Memory B cell (primary cell): ENCODE measurements at regions not wholly inside any gene's neighbourhood (a gene's known extent, or its start where the extent isn't known, plus 50 kb on each side); places are given as distances from the start of the nearest gene placed in this dataset.

Experiments
- ATAC-seq: fragments of 150-1000 bp; cut with Tn5 transposase; 2 replicates; pipeline ENCODE4 v1.10.0; 2021; ENCODE audit warnings: low read depth, mild to moderate bottlenecking, moderate library complexity
- DNase-seq, 2 donors: peaks; one replicate each; pipeline ENCODE4 v3.0.0; 2022; ENCODE audit warnings: low spot score in 2 of 2
- H3K27ac Mint-ChIP-seq: one replicate; pipeline ENCODE4 v1.8.0; 2022; ENCODE audit warnings: mild to moderate bottlenecking, moderate library complexity, mixed read lengths
- H3K27me3 Mint-ChIP-seq: one replicate; pipeline ENCODE4 v1.8.0; 2022; ENCODE audit warnings: mixed read lengths
- H3K36me3 Mint-ChIP-seq: one replicate; pipeline ENCODE4 v1.8.0; 2022; ENCODE audit warnings: mild to moderate bottlenecking, mixed read lengths
- H3K4me1 Mint-ChIP-seq: one replicate; pipeline ENCODE4 v1.8.0; 2022; ENCODE audit warnings: mixed read lengths
- H3K4me3 Mint-ChIP-seq: one replicate; pipeline ENCODE4 v1.8.0; 2022; ENCODE audit warnings: mild to moderate bottlenecking, moderate library complexity, mixed read lengths
- H3K9me3 Mint-ChIP-seq: one replicate; pipeline ENCODE4 v1.8.0; 2022; ENCODE audit warnings: mixed read lengths

DNA sequence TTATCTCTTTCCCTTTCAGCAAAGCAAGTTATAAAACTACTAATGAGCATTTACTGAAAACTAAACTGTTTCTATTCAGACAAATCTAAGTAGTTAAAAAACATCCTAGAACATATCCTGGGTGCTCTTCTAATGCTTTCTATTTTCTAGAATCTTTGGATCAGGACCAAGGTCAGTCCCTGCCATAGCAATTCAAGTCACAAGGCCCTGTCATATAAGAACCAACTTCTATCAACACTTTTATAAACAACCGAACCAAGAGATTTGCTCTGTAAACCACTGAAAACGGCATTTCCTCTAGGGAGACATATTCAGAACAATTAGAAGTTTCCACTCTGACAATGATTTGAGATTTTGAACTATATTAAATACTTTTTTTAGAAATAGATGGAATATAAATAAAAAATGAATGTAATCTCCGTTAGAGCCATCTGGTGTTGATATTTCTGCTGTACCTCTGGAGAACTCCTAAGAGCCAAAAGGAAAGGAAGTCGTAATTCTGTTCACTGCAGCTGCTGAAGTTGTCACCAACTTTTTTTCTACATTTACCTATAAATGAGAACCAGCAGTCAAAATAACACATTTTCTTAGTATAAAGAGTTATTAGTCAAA is 51.4 kb upstream of the LGSN start:
- peaks cover 3% of the 10 kb centered on the region for H3K9me3 Mint-ChIP-seq
- H3K4me1 Mint-ChIP-seq: no peaks in the 10 kb centered on the region
- no peak for DNase-seq
- H3K27me3 Mint-ChIP-seq: no peaks in the 10 kb centered on the region
- H3K36me3 Mint-ChIP-seq: no peaks in the 10 kb centered on the region
- no peak for ATAC-seq
- H3K4me3 Mint-ChIP-seq: no peak overlapping the region
- no peak overlapping the region for H3K27ac Mint-ChIP-seq

DNA sequence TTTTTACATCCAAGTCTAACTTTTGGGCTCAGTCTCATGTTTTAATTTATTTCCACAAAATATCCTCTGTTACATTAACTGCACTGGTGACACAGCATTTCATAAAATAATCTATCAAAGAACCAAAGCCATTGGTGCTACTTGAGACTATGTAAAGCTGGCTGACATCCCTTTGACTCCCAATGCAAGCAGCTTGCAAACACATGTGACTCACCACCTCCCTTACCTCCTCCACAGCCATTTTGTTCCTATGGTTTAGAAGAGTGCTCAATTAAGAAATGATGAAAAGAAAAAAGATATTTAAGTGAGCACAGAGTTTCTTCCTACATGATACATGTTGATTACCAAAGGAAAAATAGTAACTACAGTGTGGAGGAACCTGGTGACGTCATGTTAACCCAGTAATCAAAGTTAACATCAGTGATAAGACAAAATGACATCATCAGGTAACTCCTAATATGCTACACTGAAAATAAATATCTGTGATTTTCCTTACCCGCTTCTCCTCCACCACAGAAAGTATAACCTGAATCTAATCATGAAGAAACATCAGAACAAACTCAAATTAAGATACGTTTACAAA is 53.3 kb upstream of the LGSN start:
- DNase-seq (no peak), ATAC-seq (no peak)
- no peaks in the 10 kb centered on the region for H3K36me3 Mint-ChIP-seq
- H3K9me3 Mint-ChIP-seq: peaks cover 3% of the 10 kb centered on the region
- H3K27me3 Mint-ChIP-seq: no peaks in the 10 kb centered on the region
- no peaks in the 10 kb centered on the region for H3K4me1 Mint-ChIP-seq
- H3K27ac Mint-ChIP-seq: no peak overlapping the region
- no peak overlapping the region for H3K4me3 Mint-ChIP-seq

DNA sequence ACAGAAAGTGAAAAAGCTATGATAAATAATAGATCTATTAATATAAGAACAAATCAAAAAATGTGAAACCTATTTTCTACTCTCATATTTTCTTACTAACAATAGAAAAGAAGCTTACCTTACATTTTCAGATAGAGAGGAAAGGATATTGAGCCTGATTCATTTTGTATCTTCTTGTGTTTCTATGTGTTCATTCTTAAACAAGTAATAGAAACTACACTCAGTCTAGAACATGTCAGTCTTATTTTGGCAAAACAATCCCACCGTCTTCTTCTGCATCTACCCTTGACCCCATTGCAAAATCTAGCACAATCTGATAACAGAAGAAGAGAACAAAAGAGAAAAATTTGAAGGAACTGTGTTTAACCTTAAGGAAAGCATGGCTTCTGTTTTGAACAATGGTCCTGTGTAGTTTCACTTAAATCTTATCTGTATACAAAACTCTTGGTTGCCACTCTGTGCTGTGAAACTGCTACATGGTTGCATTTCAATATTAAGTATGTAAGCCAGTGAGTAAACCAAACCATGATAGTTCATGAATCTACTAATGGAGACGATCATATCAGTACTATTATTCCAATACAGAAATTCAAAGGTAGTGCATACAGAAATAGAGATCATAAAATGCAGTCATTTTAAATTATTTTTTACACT is 69.5 kb upstream of the LGSN start:
- no peak overlapping the region for H3K27ac Mint-ChIP-seq
- H3K9me3 Mint-ChIP-seq: no peaks in the 10 kb centered on the region
- no peaks in the 10 kb centered on the region for H3K27me3 Mint-ChIP-seq
- no peaks in the 10 kb centered on the region for H3K36me3 Mint-ChIP-seq
- H3K4me3 Mint-ChIP-seq: no peak overlapping the region
- no peak for ATAC-seq
- DNase-seq: no peak
- H3K4me1 Mint-ChIP-seq: peaks cover 4% of the 10 kb centered on the region

GRCh38 chr6:63391203-63391970 is 71.6 kb upstream of the LGSN start:
- Mint-ChIP-seq H3K27ac (no peak overlapping the region), H3K4me1 (peaks cover 4% of the 10 kb centered on the region), H3K27me3 (no peaks in the 10 kb centered on the region), H3K9me3 (no peaks in the 10 kb centered on the region), H3K4me3 (no peak overlapping the region), H3K36me3 (no peaks in the 10 kb centered on the region)
- DNase-seq (no peak), ATAC-seq (no peak)

DNA sequence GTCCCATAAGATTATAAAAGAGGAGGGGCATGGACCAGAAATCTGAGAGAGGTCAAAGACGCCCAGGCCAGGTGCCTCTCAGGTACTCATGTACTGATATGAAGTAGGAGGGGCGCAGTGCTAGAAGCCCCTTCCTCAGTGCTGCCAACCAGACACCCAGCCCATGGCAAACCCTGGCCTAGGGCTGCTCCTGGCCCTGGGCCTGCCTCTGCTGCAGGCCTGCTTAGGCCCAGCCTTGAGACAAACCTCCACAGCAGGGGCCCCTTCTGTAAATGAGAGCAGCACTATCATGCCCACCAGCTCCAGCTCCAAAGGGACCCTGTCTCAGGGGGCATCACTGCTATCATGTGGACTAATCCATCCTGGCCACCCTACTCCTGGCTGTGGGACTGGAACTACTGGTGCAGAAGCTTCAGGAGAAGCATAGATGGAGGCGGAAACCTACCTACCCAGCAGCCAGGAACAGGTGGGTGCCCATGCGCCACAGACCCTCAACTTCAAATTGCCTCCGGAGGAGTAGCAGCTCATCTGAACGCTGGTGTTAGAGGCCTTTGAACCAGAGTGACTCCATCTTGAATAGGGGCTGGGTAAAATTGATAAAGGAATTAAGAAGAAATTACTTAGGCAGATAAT is 72.4 kb upstream of the LGSN start:
- Mint-ChIP-seq H3K27ac (no peak overlapping the region), H3K9me3 (no peaks in the 10 kb centered on the region), H3K27me3 (no peaks in the 10 kb centered on the region), H3K4me3 (no peak overlapping the region), H3K36me3 (no peaks in the 10 kb centered on the region), H3K4me1 (peaks cover 4% of the 10 kb centered on the region)
- DNase-seq (no peak), ATAC-seq (no peak)

- no peak for ATAC-seq
Measured at GRCh38 chr6:63394656-63395308, 75.0 kb upstream of the LGSN start.

DNA sequence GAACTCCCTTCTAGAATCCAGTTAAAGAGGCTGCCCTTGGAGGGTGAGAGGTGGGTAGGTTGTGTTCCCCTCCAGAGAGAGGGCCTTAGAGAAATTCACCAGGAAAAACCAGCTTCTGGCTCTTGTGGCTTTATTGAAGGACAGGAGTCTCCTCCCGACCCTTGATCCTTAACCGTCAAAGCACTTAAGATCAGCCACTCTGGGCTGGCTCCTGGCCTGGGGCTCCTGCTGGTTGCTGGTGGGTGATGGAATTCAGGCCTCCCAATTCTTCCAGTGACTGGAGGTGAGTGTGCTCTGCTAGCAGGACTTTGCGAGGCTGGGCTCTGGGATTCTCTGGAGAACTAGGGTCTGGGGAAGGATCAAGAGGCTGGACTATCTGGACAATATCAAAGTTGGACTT is 75.6 kb upstream of the LGSN start:
- ATAC-seq (no peak), DNase-seq (no peak)
- H3K27me3 Mint-ChIP-seq: peaks cover 2% of the 10 kb centered on the region
- H3K4me3 Mint-ChIP-seq: no peak overlapping the region
- no peak overlapping the region for H3K27ac Mint-ChIP-seq
- no peaks in the 10 kb centered on the region for H3K9me3 Mint-ChIP-seq
- no peaks in the 10 kb centered on the region for H3K36me3 Mint-ChIP-seq
- H3K4me1 Mint-ChIP-seq: peaks cover 4% of the 10 kb centered on the region

More at GRCh38 chr6:63394656-63395308, 75.0 kb upstream of the LGSN start:
- Mint-ChIP-seq H3K27me3 (peaks cover 2% of the 10 kb centered on the region), H3K36me3 (no peaks in the 10 kb centered on the region), H3K27ac (no peak overlapping the region), H3K4me1 (peaks cover 4% of the 10 kb centered on the region), H3K9me3 (no peaks in the 10 kb centered on the region), H3K4me3 (no peak overlapping the region)
- no peak for DNase-seq

DNA sequence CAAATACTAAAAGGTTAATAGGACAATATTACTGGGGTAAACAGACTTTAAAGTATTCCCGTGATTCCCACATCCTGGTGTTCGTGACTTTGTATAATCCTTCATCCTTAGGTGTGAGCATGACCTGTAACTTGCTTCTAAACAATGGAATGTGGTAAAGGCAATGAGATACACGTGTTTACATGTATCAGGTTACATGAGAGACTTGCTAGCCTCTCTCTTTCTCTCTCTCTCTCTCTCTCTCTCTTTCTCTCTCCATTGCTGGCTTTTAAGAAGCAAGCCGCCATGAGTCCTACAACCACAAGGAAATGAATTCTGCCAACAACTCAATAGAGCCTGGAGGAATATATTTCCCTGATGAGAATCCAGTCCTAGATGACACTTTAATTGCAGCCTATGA is 83.9 kb upstream of the LGSN start:
- ATAC-seq: no peak
- DNase-seq: no peak
- no peaks in the 10 kb centered on the region for H3K27me3 Mint-ChIP-seq
- H3K36me3 Mint-ChIP-seq: no peaks in the 10 kb centered on the region
- no peaks in the 10 kb centered on the region for H3K9me3 Mint-ChIP-seq
- no peaks in the 10 kb centered on the region for H3K4me1 Mint-ChIP-seq
- no peak overlapping the region for H3K4me3 Mint-ChIP-seq
- no peak overlapping the region for H3K27ac Mint-ChIP-seq

DNA sequence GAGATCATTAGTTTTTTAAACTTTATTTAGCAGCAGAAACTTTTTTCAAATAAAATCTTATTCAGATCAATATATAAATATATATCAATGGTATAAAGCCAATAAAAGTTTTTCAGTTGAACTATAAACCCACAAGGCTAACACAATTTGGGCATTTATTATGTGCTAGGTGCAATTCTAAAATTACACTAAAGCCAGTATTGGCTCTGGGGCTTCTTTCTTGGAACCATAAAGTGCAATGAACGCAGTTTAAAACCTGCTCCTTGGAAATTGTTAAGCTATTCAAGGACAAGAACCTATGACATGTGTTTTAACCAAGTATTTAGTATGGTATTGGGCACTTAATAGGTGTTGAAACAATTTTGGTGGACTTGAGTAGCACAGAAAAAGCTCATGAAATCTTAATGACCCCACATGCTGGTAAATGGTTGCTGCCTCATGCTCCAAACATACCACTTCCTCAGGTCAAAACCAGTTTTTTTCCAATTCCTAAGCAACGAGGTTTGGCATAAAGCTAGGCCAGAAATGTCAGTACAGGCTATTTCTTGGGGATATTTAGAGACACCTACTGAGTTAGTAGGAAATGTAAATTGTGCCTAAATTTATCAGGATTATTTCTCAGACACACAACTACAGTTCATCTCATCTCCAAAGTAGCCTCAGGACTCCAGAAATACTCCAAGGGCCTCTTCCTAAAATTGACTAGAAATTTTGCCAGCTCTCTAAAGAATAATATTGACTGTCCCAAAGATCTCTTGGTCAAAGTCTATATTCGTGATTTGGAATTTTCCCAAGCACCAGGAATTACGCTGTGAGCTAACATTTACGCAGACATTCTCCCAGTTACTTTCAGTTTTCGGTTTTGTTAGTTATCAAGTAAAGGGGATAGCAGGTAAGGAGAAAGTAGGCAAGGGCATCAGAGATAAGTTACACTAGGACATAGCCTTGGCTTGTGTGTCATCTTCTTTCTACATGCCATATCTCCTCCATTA is 90.9 kb upstream of the LGSN start:
- Mint-ChIP-seq H3K4me1 (no peaks in the 10 kb centered on the region), H3K27me3 (no peaks in the 10 kb centered on the region), H3K9me3 (no peaks in the 10 kb centered on the region), H3K36me3 (no peaks in the 10 kb centered on the region), H3K27ac (no peak overlapping the region), H3K4me3 (no peak overlapping the region)
- ATAC-seq: no peak
- no peak for DNase-seq

DNA sequence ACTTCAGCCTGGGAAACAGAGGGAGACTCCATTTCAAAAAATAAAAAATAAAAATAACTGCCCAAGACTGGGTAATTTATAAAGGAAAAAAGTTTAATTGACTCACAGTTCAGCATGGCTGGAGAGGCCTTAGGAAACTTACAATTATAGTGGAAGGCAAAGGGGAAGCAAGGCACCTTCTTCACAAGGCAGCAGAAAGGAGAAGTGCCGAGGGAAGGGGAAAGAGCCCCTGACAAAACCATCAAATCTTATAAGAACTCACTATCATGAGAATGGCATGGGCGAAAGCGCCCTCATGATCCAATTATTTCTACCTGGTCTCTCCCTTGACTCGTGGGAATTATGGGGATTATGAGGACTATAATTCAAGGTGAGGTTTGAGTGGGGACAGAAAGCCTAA is 95.5 kb upstream of the LGSN start:
- ATAC-seq (no peak), DNase-seq (no peak)
- H3K36me3 Mint-ChIP-seq: no peaks in the 10 kb centered on the region
- no peaks in the 10 kb centered on the region for H3K27me3 Mint-ChIP-seq
- no peak overlapping the region for H3K27ac Mint-ChIP-seq
- no peak overlapping the region for H3K4me3 Mint-ChIP-seq
- H3K9me3 Mint-ChIP-seq: peaks cover under 1% of the 10 kb centered on the region
- peaks cover 10% of the 10 kb centered on the region for H3K4me1 Mint-ChIP-seq

- Mint-ChIP-seq H3K9me3 (peaks cover 11% of the 10 kb centered on the region), H3K27ac (no peak overlapping the region), H3K36me3 (peaks cover 5% of the 10 kb centered on the region), H3K4me1 (peaks cover 10% of the 10 kb centered on the region), H3K4me3 (no peak overlapping the region), H3K27me3 (no peaks in the 10 kb centered on the region)
- ATAC-seq (no peak), DNase-seq (no peak)
Measured at GRCh38 chr6:63418741-63419140, 99.0 kb upstream of the LGSN start.

- H3K27me3 Mint-ChIP-seq: no peaks in the 10 kb centered on the region
- peaks cover 11% of the 10 kb centered on the region for H3K9me3 Mint-ChIP-seq
- no peaks in the 10 kb centered on the region for H3K4me1 Mint-ChIP-seq
- peaks cover 5% of the 10 kb centered on the region for H3K36me3 Mint-ChIP-seq
- DNase-seq (no peak), ATAC-seq (no peak)
- H3K27ac Mint-ChIP-seq: no peak overlapping the region
- no peak overlapping the region for H3K4me3 Mint-ChIP-seq
Measured at GRCh38 chr6:63424636-63425035, 104.9 kb upstream of the LGSN start.

DNA sequence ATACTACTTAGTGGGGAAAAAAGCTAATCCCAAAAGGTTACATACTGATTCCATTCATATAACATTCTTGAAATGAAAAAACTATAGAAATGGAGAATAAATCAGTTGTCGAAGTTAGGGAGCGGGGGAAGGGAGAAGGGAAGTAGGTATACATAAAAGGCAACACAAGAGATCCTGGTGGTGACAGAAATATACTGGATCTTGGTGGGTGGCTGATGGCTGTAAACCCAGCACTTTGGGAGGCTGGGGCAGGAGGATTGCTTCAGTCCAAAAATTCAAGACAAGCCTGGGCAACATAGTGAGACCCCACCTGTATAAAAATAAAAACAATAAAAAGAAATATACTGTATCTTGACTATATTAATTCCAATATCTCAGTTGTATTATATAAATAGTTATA is 105.7 kb upstream of the LGSN start:
- no peaks in the 10 kb centered on the region for H3K4me1 Mint-ChIP-seq
- peaks cover 8% of the 10 kb centered on the region for H3K9me3 Mint-ChIP-seq
- no peak for ATAC-seq
- peaks cover 4% of the 10 kb centered on the region for H3K36me3 Mint-ChIP-seq
- H3K27me3 Mint-ChIP-seq: no peaks in the 10 kb centered on the region
- no peak overlapping the region for H3K27ac Mint-ChIP-seq
- DNase-seq: no peak
- H3K4me3 Mint-ChIP-seq: no peak overlapping the region
